ENCODE measurements at regions not wholly inside any gene's neighbourhood (a gene's known extent, or its start where the extent isn't known, plus 50 kb on each side); places are given as distances from the start of the nearest gene placed in this dataset.
A peak's percentile ranks its signal among the peaks of the same experiment; 100 is the strongest.

GRCh38 chr5:167810573-167810972 lies 480.9 kb upstream of the WWC1 start:
- Histone ChIP-seq H3K36me3 (ENCODE audit: control insufficient read depth, insufficient read depth, low read length) (no peaks in the 10 kb centered on the region), H3K27me3 (ENCODE audit: control insufficient read depth, insufficient read depth, low read length) (no peaks in the 10 kb centered on the region), H3K4me3 (ENCODE audit: low read depth, low read length) (no peak overlapping the region)
- TF ChIP-seq, protein P1, sequence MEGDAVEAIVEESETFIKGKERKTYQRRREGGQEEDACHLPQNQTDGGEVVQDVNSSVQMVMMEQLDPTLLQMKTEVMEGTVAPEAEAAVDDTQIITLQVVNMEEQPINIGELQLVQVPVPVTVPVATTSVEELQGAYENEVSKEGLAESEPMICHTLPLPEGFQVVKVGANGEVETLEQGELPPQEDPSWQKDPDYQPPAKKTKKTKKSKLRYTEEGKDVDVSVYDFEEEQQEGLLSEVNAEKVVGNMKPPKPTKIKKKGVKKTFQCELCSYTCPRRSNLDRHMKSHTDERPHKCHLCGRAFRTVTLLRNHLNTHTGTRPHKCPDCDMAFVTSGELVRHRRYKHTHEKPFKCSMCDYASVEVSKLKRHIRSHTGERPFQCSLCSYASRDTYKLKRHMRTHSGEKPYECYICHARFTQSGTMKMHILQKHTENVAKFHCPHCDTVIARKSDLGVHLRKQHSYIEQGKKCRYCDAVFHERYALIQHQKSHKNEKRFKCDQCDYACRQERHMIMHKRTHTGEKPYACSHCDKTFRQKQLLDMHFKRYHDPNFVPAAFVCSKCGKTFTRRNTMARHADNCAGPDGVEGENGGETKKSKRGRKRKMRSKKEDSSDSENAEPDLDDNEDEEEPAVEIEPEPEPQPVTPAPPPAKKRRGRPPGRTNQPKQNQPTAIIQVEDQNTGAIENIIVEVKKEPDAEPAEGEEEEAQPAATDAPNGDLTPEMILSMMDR (IDR thresholded peaks at IDR 0.05; ENCODE audit: insufficient read depth, low read length, poor library complexity, severe bottlenecking), result no peak
- DNase-seq (ENCODE audit: low read depth), result no peak

DNA sequence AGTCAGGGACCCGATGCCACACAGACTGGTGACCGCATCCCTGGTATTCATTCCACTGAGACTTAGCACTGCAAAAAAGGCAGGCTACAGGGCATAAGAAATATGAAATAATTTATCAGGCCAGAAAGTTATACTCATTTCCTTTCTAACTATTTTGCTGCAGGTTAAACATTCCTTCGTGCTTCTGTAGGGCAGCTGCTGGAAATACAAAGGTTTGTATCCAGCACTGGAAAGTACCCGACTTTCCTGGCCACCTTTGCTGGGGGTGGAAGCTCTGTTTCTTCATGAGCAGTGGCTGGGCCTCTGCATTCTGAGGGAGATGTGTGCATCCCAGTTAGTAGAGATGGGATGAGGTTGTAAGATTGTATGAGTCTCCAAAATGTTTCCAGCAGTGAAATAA lies 478.6 kb upstream of the WWC1 start:
- no peak for DNase-seq (ENCODE audit: low read depth)
- Histone ChIP-seq H3K36me3 (ENCODE audit: control insufficient read depth, insufficient read depth, low read length) (no peaks in the 10 kb centered on the region), H3K4me3 (ENCODE audit: low read depth, low read length) (no peak overlapping the region), H3K27me3 (ENCODE audit: control insufficient read depth, insufficient read depth, low read length) (no peaks in the 10 kb centered on the region)
- TF ChIP-seq, protein P1 (IDR thresholded peaks at IDR 0.05; ENCODE audit: insufficient read depth, low read length, poor library complexity, severe bottlenecking), result no peak

DNA sequence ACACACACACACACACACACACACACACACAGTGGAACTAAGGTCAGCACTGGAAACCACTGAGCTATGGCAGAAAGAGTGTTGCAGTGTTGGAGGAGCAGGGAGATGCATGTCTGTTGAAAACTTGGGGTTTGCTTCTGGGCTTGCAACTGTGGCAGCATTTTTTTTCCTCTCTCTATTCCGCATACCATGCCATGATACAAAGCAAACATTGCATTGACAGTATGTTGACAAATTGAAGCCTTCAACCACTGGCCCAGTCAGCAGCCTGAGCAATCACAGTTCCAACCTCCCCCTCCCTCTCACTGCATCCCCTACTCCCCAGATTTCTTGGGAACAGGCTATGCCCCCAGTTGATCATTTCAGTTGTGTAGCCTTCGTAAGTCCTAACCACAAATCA lies 478.1 kb upstream of the WWC1 start:
- no peaks in the 10 kb centered on the region for H3K36me3 ChIP-seq (ENCODE audit: control insufficient read depth, insufficient read depth, low read length)
- H3K27me3 ChIP-seq (ENCODE audit: control insufficient read depth, insufficient read depth, low read length), result no peaks in the 10 kb centered on the region
- no peak overlapping the region for H3K4me3 ChIP-seq (ENCODE audit: low read depth, low read length)
- DNase-seq (ENCODE audit: low read depth), result no peak
- TF ChIP-seq, protein P1 (IDR thresholded peaks at IDR 0.05; ENCODE audit: insufficient read depth, low read length, poor library complexity, severe bottlenecking), result no peak

DNA sequence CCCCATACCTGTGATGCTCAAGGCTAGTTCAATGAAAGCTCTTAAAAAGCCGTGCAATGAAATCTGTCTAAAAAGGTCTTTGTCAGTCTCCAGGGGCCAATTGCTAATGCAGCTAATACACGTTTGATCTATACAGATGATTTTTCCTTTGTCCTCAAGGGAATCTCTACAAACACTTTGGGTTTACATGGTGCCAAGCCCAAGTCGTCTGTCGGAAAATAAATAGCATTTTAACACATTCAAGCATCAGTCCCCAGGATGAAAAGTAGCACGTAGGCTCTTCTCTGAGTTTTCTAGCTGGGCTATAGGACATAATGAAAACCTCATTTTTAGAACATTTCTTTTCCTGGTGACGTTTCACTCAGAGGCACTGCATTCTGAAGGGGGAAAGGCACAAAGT lies 477.4 kb upstream of the WWC1 start:
- no peak for DNase-seq (ENCODE audit: low read depth)
- H3K36me3 ChIP-seq (ENCODE audit: control insufficient read depth, insufficient read depth, low read length), result no peaks in the 10 kb centered on the region
- no peak overlapping the region for H3K4me3 ChIP-seq (ENCODE audit: low read depth, low read length)
- TF ChIP-seq, protein P1 (IDR thresholded peaks at IDR 0.05; ENCODE audit: insufficient read depth, low read length, poor library complexity, severe bottlenecking), result no peak
- H3K27me3 ChIP-seq (ENCODE audit: control insufficient read depth, insufficient read depth, low read length), result no peaks in the 10 kb centered on the region

DNA sequence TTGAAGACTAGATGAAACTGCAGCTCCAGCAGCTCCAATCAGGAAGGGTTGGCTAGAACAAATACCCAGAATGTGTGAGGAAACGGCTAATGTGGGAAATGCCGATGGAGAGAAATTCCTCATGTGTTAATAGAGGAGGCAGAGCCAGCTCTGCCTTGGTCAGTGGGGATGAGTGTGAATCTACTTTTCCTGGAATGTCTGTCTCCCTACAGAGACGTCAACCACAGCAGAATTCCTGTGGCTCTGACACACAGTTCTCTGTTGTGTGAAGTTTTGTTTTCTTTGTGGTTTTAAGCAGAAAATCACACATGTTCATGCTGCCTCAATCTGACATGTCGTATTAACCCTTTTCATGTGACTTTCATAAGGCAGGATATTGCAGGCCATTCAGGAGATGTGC lies 476.6 kb upstream of the WWC1 start:
- Histone ChIP-seq H3K4me3 (ENCODE audit: low read depth, low read length) (no peak overlapping the region), H3K27me3 (ENCODE audit: control insufficient read depth, insufficient read depth, low read length) (no peaks in the 10 kb centered on the region), H3K36me3 (ENCODE audit: control insufficient read depth, insufficient read depth, low read length) (no peaks in the 10 kb centered on the region)
- TF ChIP-seq, protein P1 (IDR thresholded peaks at IDR 0.05; ENCODE audit: insufficient read depth, low read length, poor library complexity, severe bottlenecking), result no peak
- peak; percentile 97 for DNase-seq (ENCODE audit: low read depth)

DNA sequence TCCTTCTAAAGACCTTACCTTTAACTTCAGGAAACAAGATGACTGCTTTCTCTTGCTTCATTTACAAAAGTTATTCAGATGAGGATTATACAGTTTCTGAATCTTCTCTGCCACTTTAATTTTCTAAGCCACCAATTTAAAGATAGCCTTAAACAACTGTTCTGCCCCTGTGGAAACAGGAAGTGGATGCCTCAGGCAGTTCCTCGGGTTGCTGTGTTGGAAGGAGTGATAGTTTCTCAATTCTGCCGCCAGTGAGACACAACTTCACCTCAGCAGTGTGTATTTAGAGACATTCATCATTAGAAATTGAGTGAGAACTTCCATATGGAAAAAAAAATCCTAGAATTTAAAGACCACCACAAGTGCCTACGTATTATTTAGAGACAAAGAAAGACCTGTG lies 475.1 kb upstream of the WWC1 start:
- Histone ChIP-seq H3K27me3 (ENCODE audit: control insufficient read depth, insufficient read depth, low read length) (no peaks in the 10 kb centered on the region), H3K36me3 (ENCODE audit: control insufficient read depth, insufficient read depth, low read length) (no peaks in the 10 kb centered on the region), H3K4me3 (ENCODE audit: low read depth, low read length) (no peak overlapping the region)
- TF ChIP-seq, protein P1 (IDR thresholded peaks at IDR 0.05; ENCODE audit: insufficient read depth, low read length, poor library complexity, severe bottlenecking), result no peak
- DNase-seq (ENCODE audit: low read depth), result no peak

All from kidney epithelial cell (primary cell).